ENCODE measurements at regions not wholly inside any gene's neighbourhood (a gene's known extent, or its start where the extent isn't known, plus 50 kb on each side); places are given as distances from the start of the nearest gene placed in this dataset.

GRCh38 chr16:13781575-13782338, 138.2 kb upstream of the ERCC4 start:
- no peak overlapping the region for H2AFZ ChIP-seq (ENCODE audit: low read depth)
- H3K9ac ChIP-seq = no peak overlapping the region
- H3K4me3 ChIP-seq (ENCODE audit: low read depth in 2 of 2, low read length in 1 of 2) = no peak overlapping the region
- no peaks in the 10 kb centered on the region for H3K79me2 ChIP-seq (ENCODE audit: insufficient read depth)
- no peak overlapping the region for H3K4me2 ChIP-seq
- 4% methylated on average over 7 of the region's 8 CpGs for WGBS (ENCODE audit: low lambda C conversion rate)
- H3K27ac ChIP-seq (ENCODE audit: low read depth in 2 of 2, low read length in 1 of 2) = no peak overlapping the region
- TF ChIP-seq EP300 (IDR thresholded peaks at IDR 0.05; ENCODE audit: borderline replicate concordance in 1 of 2, low read depth in 1 of 2, low read length in 1 of 2) (no peak), USF1 (IDR thresholded peaks at IDR 0.05; ENCODE audit: borderline replicate concordance, low read depth) (no peak), CHD2 (IDR thresholded peaks at IDR 0.05; ENCODE audit: low read length, partially characterized antibody) (no peak), REST (IDR thresholded peaks at IDR 0.05; ENCODE audit: low read depth, low read length) (no peak), CTCF (IDR thresholded peaks at IDR 0.05) (no peak), TEAD4 (IDR thresholded peaks at IDR 0.05; ENCODE audit: borderline replicate concordance, insufficient read depth) (no peak), NRF1 (IDR thresholded peaks at IDR 0.05; ENCODE audit: low read depth, low read length) (no peak), RXRA (IDR thresholded peaks at IDR 0.05; ENCODE audit: borderline replicate concordance, low read depth) (no peak), ELF1 (IDR thresholded peaks at IDR 0.05) (no peak), MEF2A (IDR thresholded peaks at IDR 0.05; ENCODE audit: borderline replicate concordance, low read depth) (no peak), SMC3 (IDR thresholded peaks at IDR 0.05; ENCODE audit: low read depth, low read length) (no peak), FOXM1 (IDR thresholded peaks at IDR 0.05; ENCODE audit: low read depth) (no peak), FOSL2 (IDR thresholded peaks at IDR 0.05; ENCODE audit: borderline replicate concordance, low read depth) (no peak), NFIC (IDR thresholded peaks at IDR 0.05; ENCODE audit: borderline replicate concordance) (no peak), USF2 (IDR thresholded peaks at IDR 0.05; ENCODE audit: borderline replicate concordance, low read depth, low read length) (no peak), PBX3 (IDR thresholded peaks at IDR 0.05) (no peak), GATA2 (CRISPR knock-in tag; IDR thresholded peaks at IDR 0.05) (no peak), MXI1 (IDR thresholded peaks at IDR 0.05; ENCODE audit: low read depth, low read length) (no peak)
- DNase-seq = no peak
- H3K9me3 ChIP-seq = no peaks in the 10 kb centered on the region
- H3K9me2 ChIP-seq = no peaks in the 10 kb centered on the region
- H4K20me1 ChIP-seq (ENCODE audit: insufficient read depth) = no peaks in the 10 kb centered on the region
- POLR2A ChIA-PET = no interaction called here
- CTCF ChIA-PET = no interaction called here
- H3K27me3 ChIP-seq (ENCODE audit: insufficient read depth) = no peaks in the 10 kb centered on the region; the same call in 1 of the 2 replicates
- H3K4me1 ChIP-seq (ENCODE audit: control insufficient read depth in 1 of 2, insufficient read depth in 2 of 2, low read depth in 1 of 2, low read length in 1 of 2) = no peaks in the 10 kb centered on the region
- no peaks in the 10 kb centered on the region for H3K36me3 ChIP-seq (replicated peaks in 1 of 2; ENCODE audit: control insufficient read depth in 1 of 2, insufficient read depth in 2 of 2, low read length in 1 of 2)
- no peaks in the 10 kb centered on the region for H3F3A ChIP-seq (replicated peaks; ENCODE audit: insufficient read depth)

Data from SK-N-SH (cell line).